Retina (tissue), 1 donor: ENCODE measurements at regions not wholly inside any gene's neighbourhood (a gene's known extent, or its start where the extent isn't known, plus 50 kb on each side); places are given as distances from the start of the nearest gene placed in this dataset.

Experiments
- DNase-seq: peaks from one replicate; pipeline ENCODE4 v3.0.0-alpha.2; 2016

- DNase-seq, result no peak
These were observed 527.6 kb downstream of the LMO7 start for GRCh38 chr13:76163761-76164160.

- DNase-seq, result no peak
These were observed 525.1 kb downstream of the LMO7 start for GRCh38 chr13:76160961-76161925.

GRCh38 chr13:76160506-76160905, 524.4 kb downstream of the LMO7 start:
- no peak for DNase-seq

GRCh38 chr13:76157926-76158325, 521.8 kb downstream of the LMO7 start:
- DNase-seq, result no peak

GRCh38 chr13:76153239-76153638, 517.1 kb downstream of the LMO7 start:
- DNase-seq, result no peak

GRCh38 chr13:76148926-76149325, 512.8 kb downstream of the LMO7 start:
- no peak for DNase-seq

- no peak for DNase-seq
These were observed 512.2 kb downstream of the LMO7 start for GRCh38 chr13:76148374-76148773.

- DNase-seq, result peak; percentile 22
These were observed 496.4 kb downstream of the LMO7 start for GRCh38 chr13:76132532-76132931.

GRCh38 chr13:76131551-76131950, 495.4 kb downstream of the LMO7 start:
- peak; percentile 12 for DNase-seq

GRCh38 chr13:76129305-76130000, 493.3 kb downstream of the LMO7 start:
- peak; percentile 9 for DNase-seq

GRCh38 chr13:76127922-76128321, 491.8 kb downstream of the LMO7 start:
- DNase-seq, result no peak

- no peak for DNase-seq
These were observed 487.4 kb downstream of the LMO7 start for GRCh38 chr13:76123548-76123947.

GRCh38 chr13:76116751-76117360, 480.7 kb downstream of the LMO7 start:
- DNase-seq, result no peak

GRCh38 chr13:76106763-76107162, 470.6 kb downstream of the LMO7 start:
- DNase-seq, result no peak

- no peak for DNase-seq
These were observed 458.5 kb downstream of the LMO7 start for GRCh38 chr13:76094645-76095044.

- DNase-seq, result no peak
These were observed 454.9 kb downstream of the LMO7 start for GRCh38 chr13:76091076-76091475.

- no peak for DNase-seq
These were observed 450.6 kb downstream of the LMO7 start for GRCh38 chr13:76086729-76087128.

- no peak for DNase-seq
These were observed 431.7 kb downstream of the LMO7 start for GRCh38 chr13:76067850-76068249.

GRCh38 chr13:76053181-76053580, 417.1 kb downstream of the LMO7 start:
- no peak for DNase-seq

- DNase-seq, result no peak
These were observed 413.2 kb downstream of the LMO7 start for GRCh38 chr13:76049376-76049746.

GRCh38 chr13:76048675-76049375, 412.7 kb downstream of the LMO7 start:
- no peak for DNase-seq

- no peak for DNase-seq
These were observed 412.0 kb downstream of the LMO7 start for GRCh38 chr13:76048131-76048530.

GRCh38 chr13:76043874-76044273, 407.7 kb downstream of the LMO7 start:
- no peak for DNase-seq
